Stimulated activated naive CD8-positive, alpha-beta T cell treated with anti-CD3 and anti-CD28 coated beads, Interleukin-15, amount 100 ng/mL, for 72 hours (primary cell): ENCODE measurements at regions not wholly inside any gene's neighbourhood (a gene's known extent, or its start where the extent isn't known, plus 50 kb on each side); places are given as distances from the start of the nearest gene placed in this dataset.
A peak's percentile ranks its signal among the peaks of the same experiment; 100 is the strongest.
"Not testable (repeated sequence)": the region's sequence is repeated elsewhere in the genome, so short reads cannot be mapped to it uniquely, and the experiment has no call there.

ENCODE experiments used
- ATAC-seq: fragments of 150-1000 bp; cut with Tn5 transposase; 2 replicates; pipeline ENCODE4 v1.10.0; 2021; ENCODE audit warnings: mild to moderate bottlenecking, moderate library complexity
- DNase-seq, 2 donors: peaks; one replicate each; pipeline ENCODE4 v3.0.0; 2021 to 2022
- H3K27ac Mint-ChIP-seq, 2 donors: one replicate each; pipeline ENCODE4 v1.8.0; 2022; ENCODE audit warnings: mild to moderate bottlenecking in 2 of 2, mixed read lengths in 2 of 2, moderate library complexity in 2 of 2
- H3K27me3 Mint-ChIP-seq: one replicate; pipeline ENCODE4 v1.8.0; 2022; ENCODE audit warnings: mixed read lengths
- H3K4me1 Mint-ChIP-seq: one replicate; pipeline ENCODE4 v1.8.0; 2022; ENCODE audit warnings: mild to moderate bottlenecking, mixed read lengths
- H3K4me3 Mint-ChIP-seq, 2 donors: one replicate each; pipeline ENCODE4 v1.8.0; 2022; ENCODE audit warnings: mild to moderate bottlenecking in 2 of 2, mixed read lengths in 2 of 2, moderate library complexity in 1 of 2
- H3K9me3 Mint-ChIP-seq, 2 donors: one replicate each; pipeline ENCODE4 v1.8.0; 2022; ENCODE audit warnings: mixed read lengths in 2 of 2

GRCh38 chr2:2646433-2647051 lies 315.5 kb upstream of the MYT1L start:
- ATAC-seq, result peak; percentile 92
- DNase-seq, result peak; percentile 48 to 61
- Mint-ChIP-seq H3K27ac (peak overlapping the region; percentile 60 to 90), H3K4me3 (peak overlapping the region; percentile 69 to 75), H3K4me1 (peaks cover 57% of the 10 kb centered on the region), H3K27me3 (no peaks in the 10 kb centered on the region), H3K9me3 (peaks cover 5 to 10% of the 10 kb centered on the region in 2 donors)

GRCh38 chr2:2645162-2645855 lies 314.2 kb upstream of the MYT1L start:
- DNase-seq (no peak), ATAC-seq (no peak)
- Mint-ChIP-seq H3K4me3 (no peak overlapping the region), H3K9me3 (peaks cover 5 to 10% of the 10 kb centered on the region in 2 donors), H3K27ac (no peak overlapping the region), H3K4me1 (peaks cover 57% of the 10 kb centered on the region), H3K27me3 (no peaks in the 10 kb centered on the region)

GRCh38 chr2:2644751-2645150 lies 313.7 kb upstream of the MYT1L start:
- H3K4me3 Mint-ChIP-seq, ATAC-seq, H3K27me3 Mint-ChIP-seq, H3K9me3 Mint-ChIP-seq, DNase-seq: not testable (repeated sequence)
- H3K27ac Mint-ChIP-seq, result peak overlapping the region in 1 of 2 donors; percentile 69
- peaks cover 56% of the 10 kb centered on the region for H3K4me1 Mint-ChIP-seq

- ATAC-seq (no peak), DNase-seq (no peak)
- peaks cover 4% of the 10 kb centered on the region for H3K27me3 Mint-ChIP-seq
- H3K9me3 Mint-ChIP-seq, result peaks cover 5 to 10% of the 10 kb centered on the region in 2 donors
- peak overlapping the region in 1 of 2 donors; percentile 66 for H3K27ac Mint-ChIP-seq
- peaks cover 49% of the 10 kb centered on the region for H3K4me1 Mint-ChIP-seq
- H3K4me3 Mint-ChIP-seq, result no peak overlapping the region
These were observed 313.0 kb upstream of the MYT1L start for GRCh38 chr2:2644040-2644439.

GRCh38 chr2:2642906-2643890 lies 312.1 kb upstream of the MYT1L start:
- DNase-seq (no peak), ATAC-seq (no peak)
- H3K4me1 Mint-ChIP-seq, result peaks cover 45% of the 10 kb centered on the region
- H3K27me3 Mint-ChIP-seq, result peaks cover 12% of the 10 kb centered on the region
- H3K4me3 Mint-ChIP-seq, result no peak overlapping the region
- H3K27ac Mint-ChIP-seq, result peak overlapping the region in 1 of 2 donors; percentile 24
- H3K9me3 Mint-ChIP-seq, result peaks cover 5 to 10% of the 10 kb centered on the region in 2 donors

DNA sequence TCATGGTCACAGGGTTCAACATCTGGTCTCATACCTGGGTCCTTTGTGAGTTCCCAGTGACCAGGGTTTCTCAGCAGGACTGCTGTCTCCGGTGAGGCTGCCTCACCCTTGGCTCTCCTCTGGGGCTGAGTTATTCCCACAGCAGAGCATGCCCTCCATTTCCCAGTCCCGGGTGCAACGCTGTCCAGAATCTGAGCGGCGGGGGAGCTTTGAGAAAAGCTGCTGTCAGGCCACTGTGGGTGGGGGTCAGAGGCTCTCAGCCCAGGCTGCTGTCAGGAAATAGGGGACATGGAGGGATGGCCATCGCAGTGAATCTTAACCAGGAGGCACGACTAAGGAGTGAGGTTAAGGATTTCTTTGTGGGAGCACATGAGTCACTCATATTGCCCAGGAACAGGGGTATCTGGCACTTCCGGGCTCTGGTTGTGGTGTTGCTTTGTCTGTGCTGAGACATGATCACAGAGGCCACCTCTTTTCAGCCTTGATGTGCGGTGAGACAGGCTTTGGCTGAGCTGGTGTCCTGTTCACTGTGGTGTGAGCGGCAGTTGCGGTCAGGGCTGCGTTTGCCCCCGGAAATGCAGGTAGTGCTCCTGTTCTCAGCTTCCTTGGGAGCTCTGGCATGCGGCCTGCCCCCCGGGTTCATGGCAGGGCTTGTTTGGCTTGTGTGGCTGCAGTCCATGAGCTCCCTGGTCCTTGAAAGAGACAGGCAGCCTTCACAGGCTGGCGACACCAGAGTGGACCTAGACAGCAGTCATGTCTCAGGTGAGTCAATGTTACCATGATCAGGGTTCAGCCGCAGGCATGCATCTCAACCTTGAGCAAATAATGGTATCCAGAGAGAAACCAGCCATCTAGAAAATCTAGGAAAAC lies 310.7 kb upstream of the MYT1L start:
- Mint-ChIP-seq H3K27ac (peak overlapping the region in 1 of 2 donors; percentile 47), H3K27me3 (peaks cover 12% of the 10 kb centered on the region), H3K4me3 (no peak overlapping the region), H3K9me3 (peaks cover 5 to 10% of the 10 kb centered on the region in 2 donors), H3K4me1 (peaks cover 31% of the 10 kb centered on the region)
- ATAC-seq, result no peak
- no peak for DNase-seq

- Mint-ChIP-seq H3K9me3 (peaks cover 5 to 10% of the 10 kb centered on the region in 2 donors), H3K4me1 (peaks cover 21% of the 10 kb centered on the region), H3K27me3 (peaks cover 12% of the 10 kb centered on the region), H3K4me3 (no peak overlapping the region), H3K27ac (no peak overlapping the region)
- ATAC-seq (peak; percentile 6), DNase-seq (no peak)
These were observed 309.7 kb upstream of the MYT1L start for GRCh38 chr2:2640818-2641217.

DNA sequence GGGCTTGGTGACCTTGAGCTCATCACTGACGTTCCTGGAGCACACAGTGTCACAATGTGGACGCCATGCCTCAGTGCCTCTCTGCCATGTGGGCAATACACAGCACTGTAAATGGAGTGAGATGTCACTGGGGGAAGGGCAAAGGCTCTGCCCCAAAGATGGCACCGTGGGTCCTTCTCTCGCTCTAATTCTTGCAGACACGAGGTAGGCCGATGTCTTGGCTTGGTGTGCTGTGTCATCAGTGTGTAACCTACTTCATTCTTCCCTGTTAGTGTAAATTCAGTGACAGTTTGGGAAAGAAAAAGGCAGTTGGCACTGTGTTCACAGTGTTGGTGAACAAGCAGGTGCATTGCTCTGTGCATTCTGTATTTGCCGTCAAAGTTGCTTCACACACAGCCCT lies 309.3 kb upstream of the MYT1L start:
- no peak overlapping the region for H3K4me3 Mint-ChIP-seq

GRCh38 chr2:2639251-2640139 lies 308.4 kb upstream of the MYT1L start:
- DNase-seq, result no peak
- H3K9me3 Mint-ChIP-seq, result peaks cover 5 to 10% of the 10 kb centered on the region in 2 donors
- H3K27ac Mint-ChIP-seq, result no peak overlapping the region
- no peak for ATAC-seq
- peaks cover 10% of the 10 kb centered on the region for H3K4me1 Mint-ChIP-seq
- peaks cover 12% of the 10 kb centered on the region for H3K27me3 Mint-ChIP-seq
- no peak overlapping the region for H3K4me3 Mint-ChIP-seq

More for the DNA sequence above, 309.3 kb upstream of the MYT1L start:
- ATAC-seq (no peak), DNase-seq (no peak)
- H3K27ac Mint-ChIP-seq, result no peak overlapping the region
- H3K4me1 Mint-ChIP-seq, result peaks cover 16% of the 10 kb centered on the region
- peaks cover 5 to 10% of the 10 kb centered on the region in 2 donors for H3K9me3 Mint-ChIP-seq
- peaks cover 12% of the 10 kb centered on the region for H3K27me3 Mint-ChIP-seq

DNA sequence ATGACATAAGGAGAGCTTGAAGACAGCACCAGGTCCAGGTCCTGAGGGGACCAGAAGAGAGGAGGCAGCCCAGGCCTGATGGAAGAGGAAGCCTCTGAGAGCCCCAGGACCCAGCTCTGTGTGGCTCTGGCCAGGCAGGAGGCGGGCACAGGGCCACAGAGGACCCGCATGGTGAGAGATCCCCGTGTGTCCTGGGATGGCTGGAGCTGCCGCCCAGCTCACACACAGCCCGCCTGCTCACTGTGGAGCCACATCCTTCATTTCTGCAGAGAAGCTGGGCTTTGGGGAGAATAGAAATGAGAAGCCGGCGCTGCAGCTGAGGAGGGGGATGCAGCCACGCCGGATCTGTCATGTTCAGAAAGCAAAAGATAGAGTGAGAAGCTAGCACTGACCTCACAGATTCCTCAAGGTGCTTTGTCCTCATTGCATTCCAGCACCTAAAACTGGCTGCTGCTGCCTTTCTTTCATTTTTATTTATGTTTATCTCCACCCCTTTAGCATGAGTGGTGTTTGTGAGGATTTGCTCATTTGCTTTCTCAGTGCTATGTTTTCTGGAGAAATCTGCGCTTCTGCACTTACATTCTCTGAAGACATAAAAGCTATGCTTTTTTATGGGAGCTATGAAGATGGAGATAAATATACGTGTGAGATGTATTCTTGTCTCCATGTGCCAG lies 307.6 kb upstream of the MYT1L start:
- Mint-ChIP-seq H3K27ac (peak overlapping the region in 1 of 2 donors; percentile 94), H3K4me1 (peaks cover 2% of the 10 kb centered on the region), H3K9me3 (peaks cover 0 to 1% of the 10 kb centered on the region in 2 donors), H3K27me3 (peaks cover 12% of the 10 kb centered on the region), H3K4me3 (no peak overlapping the region)
- no peak for DNase-seq
- ATAC-seq, result no peak

- peaks cover 0 to 4% of the 10 kb centered on the region in 2 donors for H3K9me3 Mint-ChIP-seq
- DNase-seq, result no peak
- H3K27me3 Mint-ChIP-seq, result peaks cover 12% of the 10 kb centered on the region
- no peak for ATAC-seq
- H3K4me1 Mint-ChIP-seq, result no peaks in the 10 kb centered on the region
- no peak overlapping the region for H3K4me3 Mint-ChIP-seq
- no peak overlapping the region for H3K27ac Mint-ChIP-seq
These were observed 305.7 kb upstream of the MYT1L start for GRCh38 chr2:2636813-2637212.

GRCh38 chr2:2635025-2635528 lies 304.0 kb upstream of the MYT1L start:
- ATAC-seq (no peak), DNase-seq (no peak)
- H3K4me1 Mint-ChIP-seq, result no peaks in the 10 kb centered on the region
- peaks cover 0 to 15% of the 10 kb centered on the region in 2 donors for H3K9me3 Mint-ChIP-seq
- H3K4me3 Mint-ChIP-seq, result no peak overlapping the region
- peaks cover 12% of the 10 kb centered on the region for H3K27me3 Mint-ChIP-seq
- H3K27ac Mint-ChIP-seq, result no peak overlapping the region

DNA sequence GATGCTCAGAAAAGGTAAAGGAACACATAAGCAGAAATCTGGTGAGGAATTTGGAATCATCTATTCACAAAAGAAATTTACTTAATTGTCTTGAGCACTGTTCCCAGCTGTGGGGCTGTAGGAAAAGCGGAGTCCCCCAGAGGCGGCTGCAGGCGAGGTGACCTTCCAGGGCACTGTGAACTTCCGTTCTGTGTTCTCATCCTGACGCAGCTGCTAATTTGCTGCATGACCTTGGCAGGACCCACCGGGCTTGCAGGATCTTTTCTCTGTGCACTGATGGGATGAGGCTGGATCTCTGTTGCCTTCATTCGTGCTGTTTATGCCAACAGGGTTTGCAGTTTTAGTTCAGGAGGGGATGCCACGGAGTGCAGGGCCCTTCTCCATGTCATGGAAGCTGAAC lies 301.9 kb upstream of the MYT1L start:
- ATAC-seq (no peak), DNase-seq (no peak)
- H3K9me3 Mint-ChIP-seq, result peaks cover 0 to 15% of the 10 kb centered on the region in 2 donors
- peak overlapping the region in 1 of 2 donors; percentile 7 for H3K27ac Mint-ChIP-seq
- no peak overlapping the region for H3K4me3 Mint-ChIP-seq
- H3K27me3 Mint-ChIP-seq, result no peaks in the 10 kb centered on the region
- no peaks in the 10 kb centered on the region for H3K4me1 Mint-ChIP-seq
